ENCODE measurements at regions not wholly inside any gene's neighbourhood (a gene's known extent, or its start where the extent isn't known, plus 50 kb on each side); places are given as distances from the start of the nearest gene placed in this dataset.

DNA sequence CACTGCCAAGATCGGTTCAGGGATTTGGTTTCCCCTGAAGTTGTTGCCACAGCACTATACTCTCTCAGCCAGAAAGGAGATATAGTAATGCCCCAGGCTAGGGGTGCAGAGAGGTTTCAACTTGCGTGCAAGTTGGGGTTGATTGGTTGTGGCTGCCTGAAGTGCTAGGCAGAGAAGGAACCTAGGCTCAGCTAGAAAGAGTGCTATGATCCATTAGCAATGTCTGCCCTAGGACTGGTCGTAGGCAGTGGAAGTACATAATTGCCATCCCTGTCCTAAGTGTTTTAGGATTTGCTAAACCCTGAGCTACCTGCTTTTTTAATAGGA lies 136.6 kb upstream of the SMIM23 start:
- 0 out of 3 replicates have a peak, but pooled peaks cover 2% of the 10 kb centered on the region for H3K9me3 ChIP-seq
- ChIA-PET CTCF (interaction anchor here (1.1 to 2.8 kb wide), 4 partner anchors 9 to 263 kb away, joined by 3 to 9 read pairs (median 4); partner anchors contain the start of gene FGF18), POLR2A (no interaction called here)
- WGBS (ENCODE audit: missing lambda C conversion rate) = 71% methylated on average over 3 of the region's 3 CpGs
- ATAC-seq (no peak), DNase-seq (ENCODE audit: low read depth in 1 of 2, low spot score in 1 of 2) (no peak), FAIRE-seq (no peak)
- H3K4me3 ChIP-seq = no peak overlapping the region
- H3K27ac ChIP-seq = no peak overlapping the region
- TF ChIP-seq ZC3H11A (IDR thresholded peaks at IDR 0.05) (no peak), MAFK (IDR thresholded peaks at IDR 0.05; ENCODE audit: partially characterized antibody) (no peak), EHMT2 (IDR thresholded peaks at IDR 0.05; ENCODE audit: low read depth) (no peak), HOXB5 (CRISPR knock-in tag; IDR thresholded peaks at IDR 0.05) (no peak), FOSL2 (IDR thresholded peaks at IDR 0.05) (no peak), FOSL2 (CRISPR knock-in tag; IDR thresholded peaks at IDR 0.05) (no peak), GATA3 (IDR thresholded peaks at IDR 0.05; ENCODE audit: borderline replicate concordance) (no peak), ZSCAN20 (CRISPR knock-in tag; IDR thresholded peaks at IDR 0.05) (no peak), POLR2AphosphoS2 (conservative IDR thresholded peaks at IDR 0.05; ENCODE audit: low read length) (no peak), NPAS2 (CRISPR knock-in tag; IDR thresholded peaks at IDR 0.05; ENCODE audit: borderline replicate concordance) (no peak), SMC3 (IDR thresholded peaks at IDR 0.05) (no peak), KDM5A (IDR thresholded peaks at IDR 0.05) (no peak), CBX8 (IDR thresholded peaks at IDR 0.05) (no peak), RCOR1 (IDR thresholded peaks at IDR 0.05; ENCODE audit: low read depth, low read length) (no peak), POLR2A (IDR thresholded peaks at IDR 0.05; ENCODE audit: low read length) (no peak), HMGXB4 (CRISPR knock-in tag; IDR thresholded peaks at IDR 0.05; ENCODE audit: borderline replicate concordance) (no peak), HOXB13 (CRISPR knock-in tag; IDR thresholded peaks at IDR 0.05; ENCODE audit: low read depth) (no peak), TP53 (CRISPR knock-in tag; IDR thresholded peaks at IDR 0.05) (no peak), ZNF302 (CRISPR knock-in tag; IDR thresholded peaks at IDR 0.05) (no peak)
- TF ChIP-seq, protein P1, sequence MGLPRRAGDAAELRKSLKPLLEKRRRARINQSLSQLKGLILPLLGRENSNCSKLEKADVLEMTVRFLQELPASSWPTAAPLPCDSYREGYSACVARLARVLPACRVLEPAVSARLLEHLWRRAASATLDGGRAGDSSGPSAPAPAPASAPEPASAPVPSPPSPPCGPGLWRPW (IDR thresholded peaks at IDR 0.05) = no peak
- peaks cover 7% of the 10 kb centered on the region; the same call in 1 of the 3 replicates for H3K4me1 ChIP-seq
- no peak overlapping the region for H3K4me2 ChIP-seq

DNA sequence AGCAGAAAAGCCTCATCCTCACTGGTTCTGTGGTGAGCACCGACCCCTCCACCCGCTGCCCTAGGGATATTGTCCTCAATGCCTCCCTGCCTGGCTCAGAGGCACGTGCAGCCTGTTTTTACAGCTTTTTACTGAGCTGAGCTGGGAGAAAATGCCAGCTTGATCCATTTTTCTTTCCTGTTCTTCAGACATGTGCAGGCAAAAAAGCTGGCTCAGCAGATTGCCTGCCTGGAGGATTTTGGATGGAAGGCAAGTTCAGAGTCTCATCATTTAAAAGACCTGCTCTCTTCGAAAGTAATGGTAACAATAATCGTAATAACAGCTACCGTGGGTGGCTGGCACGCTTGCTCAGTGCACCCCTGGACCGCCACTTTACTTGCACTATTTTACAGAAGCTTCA lies 135.0 kb upstream of the SMIM23 start:
- Histone ChIP-seq H3K4me2 (no peak overlapping the region), H3K4me1 (peaks cover 7% of the 10 kb centered on the region; the same call in 1 of the 3 replicates), H3K9me3 (0 out of 3 replicates have a peak, but pooled peaks cover 5% of the 10 kb centered on the region), H3K4me3 (no peak overlapping the region), H3K27ac (no peak overlapping the region)
- FAIRE-seq (no peak), ATAC-seq (no peak), DNase-seq (ENCODE audit: low read depth in 1 of 2, low spot score in 1 of 2) (no peak)
- ChIA-PET POLR2A (no interaction called here), CTCF (interaction anchor here (0.6 to 2.8 kb wide), 4 partner anchors 10 to 1226 kb away, joined by 3 to 9 read pairs (median 4); partner anchors contain the start of gene FGF18)
- 63% methylated on average over 8 of the region's 8 CpGs for WGBS (ENCODE audit: missing lambda C conversion rate)
- TF ChIP-seq MAFK (IDR thresholded peaks at IDR 0.05; ENCODE audit: partially characterized antibody) (peak; percentile 94), RARB (CRISPR knock-in tag; IDR thresholded peaks at IDR 0.05) (no peak)

GRCh38 chr5:171651102-171651501 lies 134.5 kb upstream of the SMIM23 start:
- DNase-seq (ENCODE audit: low read depth in 1 of 2, low spot score in 1 of 2) = no peak
- CTCF ChIA-PET = interaction anchor here (1.0 to 2.8 kb wide), 2 partner anchors 37 to 232 kb away, joined by 3 to 9 read pairs; partner anchors contain the start of gene FGF18
- ATAC-seq = no peak
- Histone ChIP-seq H3K4me1 (peaks cover 7% of the 10 kb centered on the region; the same call in 1 of the 3 replicates), H3K4me2 (no peak overlapping the region), H3K9me3 (0 out of 3 replicates have a peak, but pooled peaks cover 5% of the 10 kb centered on the region), H3K4me3 (no peak overlapping the region), H3K27ac (no peak overlapping the region)
- no peak for FAIRE-seq
- WGBS (ENCODE audit: missing lambda C conversion rate) = 66% methylated on average over 3 of the region's 3 CpGs
- TF ChIP-seq MAX (IDR thresholded peaks at IDR 0.05) = no peak
- TF ChIP-seq POLR2AphosphoS2 (conservative IDR thresholded peaks at IDR 0.05; ENCODE audit: low read length) = no peak
- TF ChIP-seq HDAC2 (IDR thresholded peaks at IDR 0.05) = no peak
- TF ChIP-seq NR3C1 (IDR thresholded peaks at IDR 0.05) = no peak
- TF ChIP-seq NPAS2 (CRISPR knock-in tag; IDR thresholded peaks at IDR 0.05; ENCODE audit: borderline replicate concordance) = no peak
- no peak for TF ChIP-seq KDM5A (IDR thresholded peaks at IDR 0.05)
- POLR2A ChIA-PET = no interaction called here
